Neural cell (in vitro differentiated cells): ENCODE measurements at regions not wholly inside any gene's neighbourhood (a gene's known extent, or its start where the extent isn't known, plus 50 kb on each side); places are given as distances from the start of the nearest gene placed in this dataset.

Source experiments
- H2AFZ ChIP-seq: fragments of 200-600, 300-800 bp; sonication (generic), shearing (Covaris generic); 2 replicates; pipeline ENCODE4 v1.6.0; 2014; ENCODE audit warnings: low read depth, mild to moderate bottlenecking, antibody characterized with exemption, low read length, moderate library complexity
- H3F3A ChIP-seq: fragments of 200-600 bp; shearing (Covaris generic); 2 replicates; pipeline ENCODE4 v1.6.1; 2016; ENCODE audit warnings: mild to moderate bottlenecking, moderate library complexity, mixed read lengths, antibody characterized with exemption, low read length; ENCODE audit not compliant: insufficient read depth, poor library complexity, severe bottlenecking
- H3K27ac ChIP-seq: fragments of 200-600, 300-800 bp; sonication (generic), shearing (Covaris generic); 2 replicates; pipeline ENCODE4 v1.5.1; 2014; ENCODE audit warnings: mild to moderate bottlenecking, low read length, moderate library complexity
- H3K27me3 ChIP-seq: fragments of 300-800, 200-600 bp; sonication (generic), shearing (Covaris generic); 2 replicates; pipeline ENCODE4 v1.6.0; 2014; ENCODE audit warnings: mild to moderate bottlenecking, low read depth, low read length, moderate library complexity; ENCODE audit not compliant: insufficient read depth
- H3K36me3 ChIP-seq: fragments of 300-800, 200-600 bp; sonication (generic), shearing (Covaris generic); 2 replicates; pipeline ENCODE4 v1.5.1; 2014; ENCODE audit warnings: mild to moderate bottlenecking, antibody characterized with exemption, low read length, moderate library complexity; ENCODE audit not compliant: insufficient read depth
- H3K4me2 ChIP-seq: fragments of 300-800, 200-600 bp; sonication (generic), shearing (Covaris generic); 2 replicates; pipeline ENCODE4 v1.6.0; 2014; ENCODE audit warnings: mild to moderate bottlenecking, low read length
- H3K4me3 ChIP-seq: fragments of 300-800, 200-600 bp; sonication (generic), shearing (Covaris generic); 2 replicates; pipeline ENCODE4 v1.5.1; 2014; ENCODE audit warnings: mild to moderate bottlenecking, low read length, moderate library complexity
- H3K79me2 ChIP-seq: fragments of 200-600 bp; shearing (Covaris generic); replicated peaks from 2 replicates; pipeline ENCODE4 v1.6.0; 2014; ENCODE audit warnings: mild to moderate bottlenecking, low read length, moderate library complexity; ENCODE audit not compliant: insufficient read depth
- H3K9ac ChIP-seq: fragments of 300-800, 200-600 bp; sonication (generic), shearing (Covaris generic); 2 replicates; pipeline ENCODE4 v1.6.1; 2016; ENCODE audit warnings: mild to moderate bottlenecking, low read length, mixed read lengths
- H3K9me2 ChIP-seq: fragments of 200-600 bp; shearing (Covaris generic); 2 replicates; pipeline ENCODE4 v1.6.1; 2016; ENCODE audit warnings: mild to moderate bottlenecking, low read length, mixed read lengths; ENCODE audit not compliant: insufficient read depth
- H3K9me3 ChIP-seq: fragments of 200-600, 300-800 bp; sonication (generic), shearing (Covaris generic); 2 replicates; pipeline ENCODE4 v1.6.1; 2016; ENCODE audit warnings: mild to moderate bottlenecking, mixed run types, low read length, moderate library complexity, mixed read lengths
- H4K20me1 ChIP-seq: fragments of 200-600 bp; shearing (Covaris generic); 2 replicates; pipeline ENCODE4 v1.6.1; 2016; ENCODE audit warnings: mild to moderate bottlenecking, mixed run types; ENCODE audit not compliant: insufficient read depth
- CTCF ChIP-seq: fragments of 450-650 bp; IDR thresholded peaks from 2 replicates; pipeline ENCODE4 v1.5.1; 2014; ENCODE audit warnings: antibody characterized with exemption, mild to moderate bottlenecking, moderate library complexity; ENCODE audit not compliant: poor library complexity, severe bottlenecking
- EP300 ChIP-seq: fragments of 450-650 bp; conservative IDR thresholded peaks from 2 replicates; pipeline ENCODE4 v1.6.1; 2014; ENCODE audit warnings: antibody characterized with exemption, mild to moderate bottlenecking, moderate library complexity; ENCODE audit not compliant: poor library complexity, severe bottlenecking
- EZH2 ChIP-seq: fragments of 200-600, 300-800 bp; shearing (Covaris generic), sonication (generic); IDR thresholded peaks from 2 replicates; pipeline ENCODE4 v1.6.1; 2014; ENCODE audit warnings: antibody characterized with exemption, low read length, borderline replicate concordance, mild to moderate bottlenecking; ENCODE audit not compliant: insufficient read depth, poor library complexity, severe bottlenecking
- MXI1 ChIP-seq: fragments of 450-650 bp; conservative IDR thresholded peaks from 2 replicates; pipeline ENCODE4 v1.6.1; 2014; ENCODE audit warnings: antibody characterized with exemption, mild to moderate bottlenecking; ENCODE audit not compliant: poor library complexity, severe bottlenecking
- POLR2AphosphoS5 ChIP-seq: IDR thresholded peaks from 2 replicates; pipeline ENCODE4 v1.6.1; 2012
- RAD21 ChIP-seq: fragments of 450-650 bp; conservative IDR thresholded peaks from 2 replicates; pipeline ENCODE4 v1.6.1; 2014; ENCODE audit warnings: antibody characterized with exemption, mild to moderate bottlenecking, moderate library complexity
- REST ChIP-seq: IDR thresholded peaks from 2 replicates; pipeline ENCODE4 v1.6.1; 2012; ENCODE audit warnings: borderline replicate concordance
- SMC3 ChIP-seq: fragments of 450-650 bp; conservative IDR thresholded peaks from 2 replicates; pipeline ENCODE4 v1.6.1; 2014; ENCODE audit warnings: antibody characterized with exemption, mild to moderate bottlenecking, moderate library complexity; ENCODE audit not compliant: poor library complexity
- TAF1 ChIP-seq: IDR thresholded peaks from 2 replicates; pipeline ENCODE4 v1.6.1; 2012; ENCODE audit warnings: low read depth

GRCh38 chr4:27101561-27101960, 240.9 kb downstream of the STIM2 start:
- Histone ChIP-seq H3K9me3 (no peaks in the 10 kb centered on the region), H3K4me2 (no peak overlapping the region), H3K27me3 (no peaks in the 10 kb centered on the region), H3F3A (no peaks in the 10 kb centered on the region), H3K9me2 (no peaks in the 10 kb centered on the region), H3K36me3 (no peaks in the 10 kb centered on the region), H3K4me3 (no peak overlapping the region), H3K27ac (no peak overlapping the region), H3K79me2 (no peaks in the 10 kb centered on the region), H4K20me1 (no peaks in the 10 kb centered on the region), H2AFZ (no peak overlapping the region), H3K9ac (no peak overlapping the region)
- TF ChIP-seq EZH2 (no peak), EP300 (no peak), POLR2AphosphoS5 (no peak), RAD21 (no peak)

GRCh38 chr4:27111627-27112026, 251.0 kb downstream of the STIM2 start:
- Histone ChIP-seq H3K9ac (no peak overlapping the region), H2AFZ (no peak overlapping the region), H3K27ac (peak overlapping the region; percentile 40), H3K4me2 (no peak overlapping the region), H4K20me1 (no peaks in the 10 kb centered on the region), H3K36me3 (no peaks in the 10 kb centered on the region), H3K79me2 (no peaks in the 10 kb centered on the region), H3K9me2 (no peaks in the 10 kb centered on the region), H3F3A (no peaks in the 10 kb centered on the region), H3K9me3 (no peaks in the 10 kb centered on the region), H3K4me3 (peak overlapping the region; percentile 2), H3K27me3 (no peaks in the 10 kb centered on the region)
- TF ChIP-seq MXI1 (no peak), EP300 (peak; percentile 78), CTCF (no peak), REST (peak; percentile 21)

- Histone ChIP-seq H3K9ac (no peak overlapping the region), H3K27me3 (no peaks in the 10 kb centered on the region), H3K36me3 (no peaks in the 10 kb centered on the region), H3F3A (no peaks in the 10 kb centered on the region), H4K20me1 (no peaks in the 10 kb centered on the region), H3K27ac (no peak overlapping the region), H3K4me2 (no peak overlapping the region), H3K9me3 (no peaks in the 10 kb centered on the region), H3K9me2 (no peaks in the 10 kb centered on the region), H3K4me3 (no peak overlapping the region), H3K79me2 (no peaks in the 10 kb centered on the region), H2AFZ (no peak overlapping the region)
- TF ChIP-seq SMC3 = no peak
- no peak for TF ChIP-seq MXI1
- no peak for TF ChIP-seq POLR2AphosphoS5
- no peak for TF ChIP-seq EZH2
- no peak for TF ChIP-seq REST
- no peak for TF ChIP-seq CTCF
- TF ChIP-seq TAF1 = no peak
- no peak for TF ChIP-seq EP300
- TF ChIP-seq RAD21 = no peak
Measured at GRCh38 chr4:27112587-27112986, 251.9 kb downstream of the STIM2 start.
